HG02885 (cell line): ENCODE measurements at regions not wholly inside any gene's neighbourhood (a gene's known extent, or its start where the extent isn't known, plus 50 kb on each side); places are given as distances from the start of the nearest gene placed in this dataset.

Source experiments
- ATAC-seq: cut with Tn5 transposase; IDR thresholded peaks from one replicate; pipeline ENCODE4 v1.9.1; 2021; ENCODE audit warnings: mild to moderate bottlenecking; ENCODE audit not compliant: unreplicated experiment, poor library complexity

DNA sequence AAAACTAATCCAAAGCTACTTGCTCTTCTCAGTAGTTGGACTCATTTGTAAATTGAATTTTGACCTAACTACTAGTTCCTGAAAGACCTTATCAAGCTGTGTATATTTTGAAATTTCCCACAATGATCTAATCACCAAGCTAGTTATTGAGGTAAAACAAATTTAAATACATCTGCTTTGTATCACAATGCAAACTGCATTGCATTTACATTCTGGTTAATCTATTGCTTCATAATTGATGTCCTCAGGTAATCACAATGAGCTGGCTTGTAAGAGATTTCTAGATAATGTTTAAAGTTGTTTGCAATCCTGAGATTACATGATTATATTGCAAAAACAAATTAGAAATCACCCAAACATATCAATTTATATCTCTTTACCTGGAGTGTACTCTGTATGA lies 848.8 kb downstream of the HACE1 start:
- no peak for ATAC-seq

DNA sequence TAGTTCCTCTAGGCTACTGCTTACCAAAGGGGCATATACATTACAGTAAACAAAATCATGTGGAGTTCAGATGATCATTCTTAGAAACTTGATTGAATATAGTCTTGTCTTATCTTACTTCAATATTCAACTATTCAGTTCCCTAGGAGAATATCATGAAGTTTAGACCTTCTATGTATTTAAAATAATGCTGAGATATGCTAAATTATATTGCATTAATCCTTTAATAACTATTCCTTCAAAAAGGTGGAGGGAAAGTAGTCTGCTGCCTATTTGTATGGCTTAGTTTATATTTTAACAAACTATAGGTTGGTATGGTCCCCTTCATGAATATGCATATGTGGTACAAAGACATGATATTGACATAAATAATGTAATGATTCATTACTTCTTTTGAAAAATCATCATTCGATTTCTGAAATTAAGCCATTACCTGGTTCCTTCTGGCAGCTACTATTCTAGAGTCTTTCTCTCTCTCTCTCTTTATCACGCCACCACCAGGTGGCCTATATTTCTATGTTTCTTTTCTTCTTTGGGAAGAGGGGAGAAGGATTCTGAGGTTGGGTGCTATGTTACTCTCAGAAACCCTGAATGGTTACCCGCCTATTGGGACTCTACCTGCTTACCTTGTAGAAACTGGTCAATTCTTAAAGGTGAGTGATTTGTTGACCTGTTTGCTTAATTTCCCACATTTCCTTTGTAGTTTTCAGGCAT lies 855.8 kb downstream of the HACE1 start:
- ATAC-seq = no peak

DNA sequence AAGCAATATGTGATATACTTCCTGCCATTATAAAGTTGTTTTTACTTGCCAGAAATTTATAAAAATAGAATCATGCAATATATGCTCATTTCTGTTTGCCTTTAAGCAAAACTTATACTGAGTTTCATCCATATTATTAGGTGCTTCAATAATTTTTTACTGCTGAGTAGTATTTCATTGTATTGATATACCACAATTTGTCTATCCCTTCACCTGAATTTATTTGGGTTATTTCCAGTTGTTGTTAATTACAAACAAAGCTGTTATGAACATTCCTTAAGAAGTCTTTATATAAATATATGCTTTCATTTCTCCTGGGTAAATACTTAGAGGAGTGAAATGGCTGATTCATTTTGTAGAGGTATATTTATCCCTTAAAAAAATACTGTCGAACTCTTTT lies 864.1 kb downstream of the HACE1 start:
- no peak for ATAC-seq

GRCh38 chr6:103983860-103984259 lies 875.9 kb downstream of the HACE1 start:
- no peak for ATAC-seq

DNA sequence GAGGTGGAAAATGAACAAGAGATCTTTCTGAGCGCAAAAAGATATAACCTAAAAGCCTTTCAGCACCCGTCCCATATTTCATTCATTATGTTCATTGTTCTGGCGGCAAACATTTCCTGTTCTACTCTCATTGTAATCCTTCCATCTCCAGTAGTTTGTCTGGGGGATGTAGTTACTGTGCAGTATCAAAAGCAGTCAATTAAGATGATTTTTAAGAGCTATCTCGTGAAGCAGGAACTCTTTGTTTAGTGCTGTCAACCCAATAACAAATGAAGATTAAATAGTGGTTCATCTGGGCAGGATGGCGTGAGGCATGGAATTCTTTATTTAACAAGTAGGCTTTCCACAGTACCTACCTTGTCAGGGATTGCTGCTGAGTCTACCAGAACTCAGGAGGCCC lies 876.7 kb downstream of the HACE1 start:
- ATAC-seq = no peak

DNA sequence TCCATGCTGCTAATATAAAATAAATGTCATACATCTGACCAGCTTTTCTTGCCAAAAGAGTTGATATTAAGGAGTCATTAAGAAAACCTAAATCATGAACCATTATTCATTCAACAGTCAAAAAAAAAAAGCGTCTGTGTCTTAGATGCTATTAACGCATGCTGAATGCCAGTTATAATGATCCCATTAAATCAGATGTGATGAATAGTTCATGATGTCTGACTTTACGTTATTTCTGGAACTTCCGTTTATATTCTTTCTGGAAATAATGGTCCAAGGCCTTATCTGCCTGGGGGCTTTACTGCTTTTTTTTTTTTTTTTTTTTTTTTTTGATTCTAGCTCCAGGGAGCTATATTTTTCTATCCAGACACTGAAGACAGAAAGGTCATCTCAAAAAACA lies 877.1 kb downstream of the HACE1 start:
- no peak for ATAC-seq

- no peak for ATAC-seq
These were observed 880.4 kb downstream of the HACE1 start for GRCh38 chr6:103979308-103979707.

GRCh38 chr6:103937389-103937788 lies 922.3 kb downstream of the HACE1 start:
- ATAC-seq = no peak

GRCh38 chr6:103925317-103925716 lies 934.4 kb downstream of the HACE1 start:
- no peak for ATAC-seq

- no peak for ATAC-seq
These were observed 949.7 kb downstream of the HACE1 start for GRCh38 chr6:103910018-103910417.

- ATAC-seq = no peak
These were observed 950.8 kb downstream of the HACE1 start for GRCh38 chr6:103908898-103909297.

- ATAC-seq = no peak
These were observed 964.6 kb downstream of the HACE1 start for GRCh38 chr6:103895136-103895535.

GRCh38 chr6:103893141-103893581 lies 966.6 kb downstream of the HACE1 start:
- no peak for ATAC-seq

DNA sequence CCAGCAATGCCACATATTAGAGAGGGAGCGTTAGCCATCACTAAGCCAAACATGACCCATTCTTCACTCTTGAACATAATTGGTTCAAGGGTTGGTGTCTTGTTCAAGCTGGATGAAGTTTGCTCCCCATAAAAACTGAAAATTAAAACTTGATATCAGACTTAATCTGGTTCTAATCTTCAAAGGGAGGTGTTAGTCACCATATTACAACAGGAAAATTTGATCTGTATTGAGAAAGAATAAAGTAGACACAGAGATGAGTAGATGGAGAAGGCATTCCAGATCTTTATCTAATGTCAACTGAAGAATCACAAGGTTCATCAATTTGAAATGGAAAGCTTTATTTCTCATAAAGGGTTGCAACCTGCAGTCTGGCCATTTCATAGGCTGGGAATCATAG lies 972.8 kb downstream of the HACE1 start:
- ATAC-seq = no peak

GRCh38 chr6:103885446-103885845 lies 974.3 kb downstream of the HACE1 start:
- no peak for ATAC-seq

GRCh38 chr6:103879800-103880199 lies 979.9 kb downstream of the HACE1 start:
- ATAC-seq = no peak

DNA sequence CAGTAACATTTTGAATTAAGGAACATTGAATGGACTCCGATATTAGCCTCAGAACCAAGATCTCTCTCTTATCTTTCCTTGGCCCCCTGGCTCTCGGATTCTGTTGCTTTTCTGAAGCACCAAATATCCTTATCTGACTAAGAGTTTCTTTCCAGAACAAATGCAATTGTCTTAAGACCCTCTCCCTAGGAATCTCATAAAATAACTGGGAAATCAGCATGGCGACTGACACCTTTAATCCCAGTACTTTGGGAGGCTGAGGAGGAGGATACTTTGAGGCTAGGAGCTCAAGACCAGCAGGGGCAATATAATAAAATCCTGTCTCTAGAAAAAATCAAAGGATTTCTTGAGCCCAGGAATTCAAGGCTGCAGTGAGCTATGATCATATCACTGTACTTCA lies 984.5 kb downstream of the HACE1 start:
- ATAC-seq = no peak

DNA sequence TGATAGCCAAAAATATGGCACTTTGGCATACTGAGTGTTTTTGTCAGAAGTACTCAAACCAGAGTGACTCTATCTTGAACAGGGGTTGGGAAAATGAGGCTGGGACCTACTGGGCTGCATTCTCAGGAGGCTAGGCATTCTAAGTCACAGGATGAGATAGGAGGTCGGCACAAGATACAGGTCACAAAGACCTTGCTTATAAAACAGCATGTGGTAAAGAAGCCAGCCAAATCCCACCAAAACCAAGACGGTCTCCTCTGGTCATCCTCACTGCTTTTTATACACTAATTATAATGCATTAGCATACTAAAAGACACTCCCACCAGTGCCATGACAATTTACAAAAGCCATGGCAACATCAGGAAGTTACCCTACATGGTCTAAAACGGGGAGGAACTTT lies 985.1 kb downstream of the HACE1 start:
- no peak for ATAC-seq

DNA sequence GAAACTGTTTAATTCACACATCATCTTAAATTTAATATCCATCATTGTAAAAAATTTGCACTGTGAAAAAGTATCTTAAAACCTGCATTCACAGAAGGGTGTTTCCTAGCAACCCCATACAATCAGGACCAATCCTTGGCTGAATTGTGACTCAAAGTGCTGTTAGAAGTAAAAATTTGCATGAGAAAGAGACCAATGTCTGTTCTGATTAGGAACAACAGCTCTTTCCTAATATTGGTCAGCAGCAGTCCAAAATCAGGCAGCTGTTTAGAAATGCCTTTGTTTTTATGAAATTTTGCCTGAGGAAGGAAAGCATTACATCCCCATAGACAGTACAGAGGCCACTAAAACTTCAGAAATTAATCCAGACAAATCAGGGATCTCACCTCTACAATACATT lies 987.0 kb downstream of the HACE1 start:
- ATAC-seq = no peak

DNA sequence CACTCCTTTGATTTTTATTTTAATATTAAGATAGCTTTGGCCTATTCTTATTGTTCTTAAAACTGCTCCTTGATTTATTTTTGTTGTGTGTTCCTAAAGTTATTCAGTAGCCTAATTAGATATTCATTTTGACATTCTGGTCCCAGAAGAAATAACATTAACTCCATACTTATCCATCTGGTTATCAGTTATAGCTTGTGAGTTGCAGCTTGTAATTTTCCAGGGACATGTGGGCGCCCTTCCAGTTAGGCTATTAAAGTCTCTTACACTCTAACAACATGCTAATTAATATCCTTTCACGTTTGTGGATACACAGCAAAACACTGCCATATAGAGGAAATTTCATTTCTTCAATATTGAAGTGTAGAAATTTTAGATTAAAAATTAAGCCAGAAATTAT lies 987.5 kb downstream of the HACE1 start:
- no peak for ATAC-seq

DNA sequence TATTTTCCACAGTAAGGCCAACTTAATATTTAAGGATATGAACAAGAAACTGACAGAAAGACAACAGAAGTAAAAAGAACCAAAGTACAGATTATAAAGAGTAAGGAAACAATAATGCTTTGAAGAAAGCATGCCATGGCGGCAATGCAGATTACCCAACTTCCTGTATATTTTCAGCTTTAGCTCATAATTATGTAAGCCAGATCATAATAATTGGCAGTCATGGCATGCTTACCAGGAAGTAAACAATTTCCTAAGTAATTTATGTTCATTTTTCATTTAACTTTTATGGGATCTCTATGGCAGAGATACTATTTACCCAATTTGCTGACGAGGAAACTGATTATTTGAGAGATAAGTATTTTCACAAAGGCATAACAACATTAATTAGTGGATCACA lies 988.7 kb downstream of the HACE1 start:
- ATAC-seq = no peak

- no peak for ATAC-seq
These were observed 997.4 kb downstream of the HACE1 start for GRCh38 chr6:103862297-103862696.

GRCh38 chr6:103858003-103858402 lies 1001.7 kb downstream of the HACE1 start:
- ATAC-seq = no peak
